ENCODE measurements at regions not wholly inside any gene's neighbourhood (a gene's known extent, or its start where the extent isn't known, plus 50 kb on each side); places are given as distances from the start of the nearest gene placed in this dataset.

DNA sequence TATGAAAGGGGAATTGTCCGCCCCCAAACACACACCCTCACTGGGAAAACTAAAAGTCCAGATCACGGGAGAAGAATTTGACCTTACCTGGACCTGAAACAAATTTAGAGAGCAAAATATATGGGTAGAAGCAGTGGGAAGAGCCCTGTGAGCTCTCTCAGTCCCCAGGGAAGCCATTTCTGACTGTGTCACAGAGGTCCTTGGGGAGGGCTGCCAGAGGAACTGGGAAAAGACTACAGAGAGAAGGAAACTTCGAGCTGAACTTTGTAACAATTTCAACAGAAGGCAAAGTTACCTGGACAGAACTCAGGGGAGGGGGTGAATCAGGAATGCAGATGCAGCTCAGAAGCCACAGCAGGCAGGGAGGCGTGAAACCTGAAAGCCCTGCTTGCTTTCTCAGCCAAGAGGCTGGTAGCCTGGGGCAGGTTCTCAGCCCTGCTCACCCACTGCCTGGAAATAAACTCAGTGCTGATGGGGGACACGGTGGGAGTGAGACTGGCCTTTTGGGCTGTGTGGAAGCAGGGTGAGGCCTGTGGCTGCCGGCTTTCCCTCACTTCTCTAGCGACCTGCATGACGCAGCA, 163.8 kb downstream of the TMEM200A start:
- H3K9me3 Mint-ChIP-seq: no peaks in the 10 kb centered on the region
- H3K27me3 Mint-ChIP-seq (ENCODE audit: low read depth, poor library complexity): no peaks in the 10 kb centered on the region
- no peak for DNase-seq
- H3K27ac Mint-ChIP-seq: no peak overlapping the region
- TF ChIP-seq, protein P1, sequence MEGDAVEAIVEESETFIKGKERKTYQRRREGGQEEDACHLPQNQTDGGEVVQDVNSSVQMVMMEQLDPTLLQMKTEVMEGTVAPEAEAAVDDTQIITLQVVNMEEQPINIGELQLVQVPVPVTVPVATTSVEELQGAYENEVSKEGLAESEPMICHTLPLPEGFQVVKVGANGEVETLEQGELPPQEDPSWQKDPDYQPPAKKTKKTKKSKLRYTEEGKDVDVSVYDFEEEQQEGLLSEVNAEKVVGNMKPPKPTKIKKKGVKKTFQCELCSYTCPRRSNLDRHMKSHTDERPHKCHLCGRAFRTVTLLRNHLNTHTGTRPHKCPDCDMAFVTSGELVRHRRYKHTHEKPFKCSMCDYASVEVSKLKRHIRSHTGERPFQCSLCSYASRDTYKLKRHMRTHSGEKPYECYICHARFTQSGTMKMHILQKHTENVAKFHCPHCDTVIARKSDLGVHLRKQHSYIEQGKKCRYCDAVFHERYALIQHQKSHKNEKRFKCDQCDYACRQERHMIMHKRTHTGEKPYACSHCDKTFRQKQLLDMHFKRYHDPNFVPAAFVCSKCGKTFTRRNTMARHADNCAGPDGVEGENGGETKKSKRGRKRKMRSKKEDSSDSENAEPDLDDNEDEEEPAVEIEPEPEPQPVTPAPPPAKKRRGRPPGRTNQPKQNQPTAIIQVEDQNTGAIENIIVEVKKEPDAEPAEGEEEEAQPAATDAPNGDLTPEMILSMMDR (IDR thresholded peaks at IDR 0.05): no peak
- no peaks in the 10 kb centered on the region for H3K4me1 Mint-ChIP-seq
- H3K36me3 Mint-ChIP-seq (ENCODE audit: low read depth): no peaks in the 10 kb centered on the region
- H3K4me3 Mint-ChIP-seq: no peak overlapping the region

DNA sequence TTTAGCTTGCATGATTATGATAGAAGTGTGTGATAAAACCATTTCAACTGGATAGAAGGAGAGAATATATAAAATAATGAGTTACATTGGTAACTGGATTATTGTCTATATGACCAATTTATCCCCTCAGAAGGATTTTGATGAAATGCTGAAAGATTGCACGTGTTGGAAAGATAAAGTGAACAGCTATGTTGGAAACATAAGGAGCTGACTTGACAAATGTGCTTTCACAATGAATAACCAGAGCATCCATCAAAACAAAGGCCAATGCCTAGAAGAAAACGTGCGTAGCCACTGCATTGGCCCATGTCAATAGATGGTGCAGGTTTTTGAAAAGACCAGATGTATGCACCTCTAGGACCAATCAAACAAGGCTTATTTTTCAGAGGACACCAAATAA, 168.8 kb downstream of the TMEM200A start:
- no peak overlapping the region for H3K27ac Mint-ChIP-seq
- TF ChIP-seq, protein P1 (IDR thresholded peaks at IDR 0.05): no peak
- DNase-seq: no peak
- H3K9me3 Mint-ChIP-seq: peaks cover 22% of the 10 kb centered on the region
- no peak overlapping the region for H3K4me3 Mint-ChIP-seq
- H3K36me3 Mint-ChIP-seq (ENCODE audit: low read depth): no peaks in the 10 kb centered on the region
- H3K4me1 Mint-ChIP-seq: no peaks in the 10 kb centered on the region
- H3K27me3 Mint-ChIP-seq (ENCODE audit: low read depth, poor library complexity): no peaks in the 10 kb centered on the region

DNA sequence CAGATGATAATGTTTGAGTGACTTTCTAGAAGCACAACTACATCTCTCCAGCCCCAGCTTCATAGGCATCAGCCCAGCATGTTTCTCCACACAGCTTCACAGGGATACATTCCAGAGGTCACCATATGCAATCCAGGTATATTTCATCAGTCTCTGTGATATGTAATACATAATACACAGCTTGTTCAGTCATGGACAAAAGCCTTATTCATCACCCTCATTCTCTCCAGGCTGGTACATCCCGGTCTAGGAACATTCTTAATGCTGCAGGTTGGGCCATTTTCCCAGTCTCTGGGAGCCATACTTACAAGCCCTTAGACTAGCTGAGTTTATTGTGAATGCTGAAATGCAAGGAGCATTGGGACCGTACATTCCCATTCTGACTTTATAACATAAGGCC, 169.4 kb downstream of the TMEM200A start:
- Mint-ChIP-seq H3K27ac (no peak overlapping the region), H3K27me3 (ENCODE audit: low read depth, poor library complexity) (no peaks in the 10 kb centered on the region), H3K9me3 (peaks cover 28% of the 10 kb centered on the region), H3K4me1 (no peaks in the 10 kb centered on the region), H3K4me3 (no peak overlapping the region), H3K36me3 (ENCODE audit: low read depth) (no peaks in the 10 kb centered on the region)
- DNase-seq: no peak
- TF ChIP-seq, protein P1 (IDR thresholded peaks at IDR 0.05): no peak

DNA sequence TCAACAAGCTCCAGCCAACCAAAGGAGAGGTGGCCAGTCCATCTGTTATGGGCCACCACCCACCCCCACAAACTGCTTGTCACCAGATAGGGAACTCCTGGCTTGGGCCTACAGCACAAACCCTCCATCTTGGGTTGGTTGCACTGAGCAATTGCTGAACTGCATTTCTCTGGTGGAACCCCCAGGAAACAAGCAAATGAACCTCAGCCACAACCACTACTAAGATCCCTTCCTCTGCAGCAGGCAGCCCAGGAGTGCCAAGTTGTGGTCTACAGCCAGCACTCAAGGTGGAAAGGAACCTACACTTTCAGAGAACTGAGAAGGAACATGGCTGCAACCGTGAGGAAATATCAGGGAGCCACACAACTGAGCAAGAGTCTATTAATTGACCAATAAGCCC, 171.6 kb downstream of the TMEM200A start:
- no peaks in the 10 kb centered on the region for H3K36me3 Mint-ChIP-seq (ENCODE audit: low read depth)
- TF ChIP-seq, protein P1 (IDR thresholded peaks at IDR 0.05): no peak
- H3K27me3 Mint-ChIP-seq (ENCODE audit: low read depth, poor library complexity): peaks cover 3% of the 10 kb centered on the region
- H3K27ac Mint-ChIP-seq: no peak overlapping the region
- H3K4me3 Mint-ChIP-seq: no peak overlapping the region
- no peak for DNase-seq
- peaks cover 39% of the 10 kb centered on the region for H3K9me3 Mint-ChIP-seq
- H3K4me1 Mint-ChIP-seq: no peaks in the 10 kb centered on the region

DNA sequence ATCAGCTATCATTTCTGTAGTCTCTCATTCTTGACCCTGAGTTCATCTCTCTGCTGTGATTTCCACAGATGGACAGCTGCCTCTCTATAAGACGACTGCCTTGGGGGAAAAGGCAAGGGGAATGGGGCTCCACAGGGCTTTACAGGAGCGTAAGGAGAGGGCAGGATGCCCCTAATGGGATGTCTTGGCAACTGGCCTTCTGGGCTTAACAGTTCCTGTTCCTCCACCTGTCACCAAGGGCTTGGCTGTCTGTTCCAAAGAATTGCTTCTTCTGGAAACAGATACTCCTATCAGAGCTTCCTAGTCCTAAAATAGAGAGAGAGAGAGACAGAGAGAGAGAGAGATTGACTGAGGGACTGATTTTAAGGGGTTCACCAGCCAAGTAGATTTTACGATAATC, 181.9 kb downstream of the TMEM200A start:
- TF ChIP-seq, protein P1 (IDR thresholded peaks at IDR 0.05): no peak
- Mint-ChIP-seq H3K27ac (no peak overlapping the region), H3K9me3 (no peaks in the 10 kb centered on the region), H3K27me3 (ENCODE audit: low read depth, poor library complexity) (peaks cover 11% of the 10 kb centered on the region), H3K4me1 (no peaks in the 10 kb centered on the region), H3K36me3 (ENCODE audit: low read depth) (no peaks in the 10 kb centered on the region), H3K4me3 (no peak overlapping the region)
- DNase-seq: no peak

DNA sequence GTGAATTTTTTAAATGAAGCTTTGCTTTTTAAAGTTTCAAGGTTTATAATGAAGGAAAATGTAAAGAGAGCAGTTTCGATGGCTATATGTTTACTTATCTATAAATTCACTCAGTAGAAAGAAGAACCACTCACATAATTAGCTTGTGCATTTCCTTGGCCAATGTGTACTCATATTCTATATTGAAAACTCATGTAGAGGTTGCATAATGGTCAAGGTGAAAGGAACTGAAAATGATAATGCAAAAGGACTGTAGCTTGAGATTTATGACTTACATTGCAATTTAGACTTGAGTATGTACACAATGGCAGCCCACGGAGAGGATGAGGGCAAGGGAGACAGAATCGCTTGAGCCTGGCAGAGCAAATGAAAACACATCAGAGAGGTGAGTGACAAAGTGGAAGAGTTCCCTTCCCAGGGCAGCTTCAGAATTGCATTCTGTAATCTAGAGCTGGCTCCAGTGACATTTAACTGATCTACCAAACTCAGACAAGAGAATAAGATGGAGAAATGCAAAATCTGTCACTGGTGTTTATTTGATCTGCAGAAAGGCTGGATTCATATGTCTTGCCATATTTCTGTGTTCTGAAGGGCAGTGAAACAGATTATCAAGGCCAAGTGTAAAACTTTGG, 191.8 kb downstream of the TMEM200A start:
- no peak overlapping the region for H3K4me3 Mint-ChIP-seq
- no peaks in the 10 kb centered on the region for H3K9me3 Mint-ChIP-seq
- peaks cover 4% of the 10 kb centered on the region for H3K27me3 Mint-ChIP-seq (ENCODE audit: low read depth, poor library complexity)
- no peaks in the 10 kb centered on the region for H3K36me3 Mint-ChIP-seq (ENCODE audit: low read depth)
- no peak overlapping the region for H3K27ac Mint-ChIP-seq
- H3K4me1 Mint-ChIP-seq: no peaks in the 10 kb centered on the region
- DNase-seq: no peak
- TF ChIP-seq, protein P1 (IDR thresholded peaks at IDR 0.05): no peak
